ENCODE measurements at regions not wholly inside any gene's neighbourhood (a gene's known extent, or its start where the extent isn't known, plus 50 kb on each side); places are given as distances from the start of the nearest gene placed in this dataset.
"Not testable (repeated sequence)": the region's sequence is repeated elsewhere in the genome, so short reads cannot be mapped to it uniquely, and the experiment has no call there.

- in situ Hi-C loops (cut with HindIII; ENCODE audit: low sequenced_read_pairs) = no loop called here
Measured at GRCh38 chr7:81201188-81201587, 282.3 kb upstream of the SEMA3C start.

GRCh38 chr7:81198766-81199165 lies 279.9 kb upstream of the SEMA3C start:
- in situ Hi-C loops (cut with HindIII; ENCODE audit: low sequenced_read_pairs) = no loop called here

GRCh38 chr7:81197266-81197665 lies 278.4 kb upstream of the SEMA3C start:
- in situ Hi-C loops (cut with HindIII; ENCODE audit: low sequenced_read_pairs) = no loop called here

GRCh38 chr7:81195033-81195432 lies 276.2 kb upstream of the SEMA3C start:
- in situ Hi-C loops (cut with HindIII; ENCODE audit: low sequenced_read_pairs) = no loop called here

GRCh38 chr7:81190997-81191768 lies 272.3 kb upstream of the SEMA3C start:
- in situ Hi-C loops (cut with HindIII; ENCODE audit: low sequenced_read_pairs) = no loop called here

- in situ Hi-C loops (cut with HindIII; ENCODE audit: low sequenced_read_pairs) = no loop called here
Measured at GRCh38 chr7:81187753-81188152, 268.9 kb upstream of the SEMA3C start.

- in situ Hi-C loops (cut with HindIII; ENCODE audit: low sequenced_read_pairs) = no loop called here
Measured at GRCh38 chr7:81186691-81187090, 267.8 kb upstream of the SEMA3C start.

- in situ Hi-C loops (cut with HindIII; ENCODE audit: low sequenced_read_pairs) = no loop called here
Measured at GRCh38 chr7:81185072-81185471, 266.2 kb upstream of the SEMA3C start.

- in situ Hi-C loops (cut with HindIII; ENCODE audit: low sequenced_read_pairs) = no loop called here
Measured at GRCh38 chr7:81183326-81183725, 264.5 kb upstream of the SEMA3C start.

GRCh38 chr7:81182056-81182455 lies 263.2 kb upstream of the SEMA3C start:
- in situ Hi-C loops (cut with HindIII; ENCODE audit: low sequenced_read_pairs) = not testable (repeated sequence)

GRCh38 chr7:81181066-81181465 lies 262.2 kb upstream of the SEMA3C start:
- in situ Hi-C loops (cut with HindIII; ENCODE audit: low sequenced_read_pairs) = no loop called here

GRCh38 chr7:81180573-81180972 lies 261.7 kb upstream of the SEMA3C start:
- in situ Hi-C loops (cut with HindIII; ENCODE audit: low sequenced_read_pairs) = no loop called here

GRCh38 chr7:81175275-81175940 lies 256.6 kb upstream of the SEMA3C start:
- in situ Hi-C loops (cut with HindIII; ENCODE audit: low sequenced_read_pairs) = no loop called here

- in situ Hi-C loops (cut with HindIII; ENCODE audit: low sequenced_read_pairs) = no loop called here
Measured at GRCh38 chr7:81173766-81174281, 255.0 kb upstream of the SEMA3C start.

GRCh38 chr7:81170291-81170690 lies 251.4 kb upstream of the SEMA3C start:
- in situ Hi-C loops (cut with HindIII; ENCODE audit: low sequenced_read_pairs) = no loop called here

GRCh38 chr7:81167934-81168333 lies 249.1 kb upstream of the SEMA3C start:
- in situ Hi-C loops (cut with HindIII; ENCODE audit: low sequenced_read_pairs) = no loop called here

GRCh38 chr7:81165070-81165469 lies 246.2 kb upstream of the SEMA3C start:
- in situ Hi-C loops (cut with HindIII; ENCODE audit: low sequenced_read_pairs) = no loop called here

- in situ Hi-C loops (cut with HindIII; ENCODE audit: low sequenced_read_pairs) = no loop called here
Measured at GRCh38 chr7:81162771-81163525, 244.1 kb upstream of the SEMA3C start.

GRCh38 chr7:81162234-81162633 lies 243.4 kb upstream of the SEMA3C start:
- in situ Hi-C loops (cut with HindIII; ENCODE audit: low sequenced_read_pairs) = no loop called here

GRCh38 chr7:81161451-81162075 lies 242.7 kb upstream of the SEMA3C start:
- in situ Hi-C loops (cut with HindIII; ENCODE audit: low sequenced_read_pairs) = no loop called here

GRCh38 chr7:81159402-81159801 lies 240.6 kb upstream of the SEMA3C start:
- in situ Hi-C loops (cut with HindIII; ENCODE audit: low sequenced_read_pairs) = no loop called here
